HCT116 (cell line): ENCODE measurements at regions not wholly inside any gene's neighbourhood (a gene's known extent, or its start where the extent isn't known, plus 50 kb on each side); places are given as distances from the start of the nearest gene placed in this dataset.

Experiments used
- ATAC-seq: fragments of 200-7000 bp; cut with Tn5 transposase; 2 replicates; pipeline ENCODE4 v1.9.1; 2020; ENCODE audit warnings: mild to moderate bottlenecking, moderate library complexity
- BruUV-seq: library from RNA; stranded (reverse); fragments of 400-500 nt; replicated peaks from 2 replicates; lab custom pipeline; 2021; lab: Mats Ljungman, UMichigan
- CTCF ChIA-PET: fragments of 300-600 bp; sonication (Branson Sonifier 250); formaldehyde crosslinking; loops from one replicate; lab custom pipeline; 2021; ENCODE audit warnings: antibody characterized with exemption; lab: Charles Lee
- POLR2A ChIA-PET: fragments of 300-600, 350-600 bp; sonication (Branson Sonifier 250); formaldehyde crosslinking; loops from one replicate; lab custom pipeline; 2021; ENCODE audit warnings: antibody characterized with exemption; lab: Charles Lee
- RAD21 ChIA-PET, 2 experiments: fragments of 300-600 bp; sonication (Branson Sonifier 250); formaldehyde crosslinking; loops; one replicate each; lab custom pipeline; 2023; ENCODE audit warnings: low total read pairs in 2 of 2; ENCODE audit not compliant: uncharacterized antibody in 2 of 2, unreplicated experiment in 2 of 2, low non-redundant PET in 1 of 2; lab: Charles Lee
- DNase-seq: peaks from one replicate; pipeline ENCODE4 v3.0.0-alpha.2; 2010; ENCODE audit warnings: low read depth, low spot score
- H2AFZ ChIP-seq: fragments of 200-600 bp; shearing (Covaris generic), sonication (generic); 2 replicates; pipeline ENCODE4 v1.6.1; 2017; ENCODE audit warnings: low read depth, mixed run types, mixed read lengths, antibody characterized with exemption, low read length; ENCODE audit not compliant: poor library complexity, severe bottlenecking
- H3K27ac ChIP-seq: 2 replicates; pipeline ENCODE4 v1.5.1; 2012; ENCODE audit warnings: low read depth, low read length
- H3K27me3 ChIP-seq: fragments of 200-600 bp; sonication (generic); 2 replicates; pipeline ENCODE4 v1.6.1; 2016; ENCODE audit warnings: mixed run types, low read length, mixed read lengths; ENCODE audit not compliant: insufficient read depth
- H3K36me3 ChIP-seq, 2 experiments: fragments of 200-500 bp in 1 of 2; fragments of 200-600 bp in 1 of 2; sonication (Bioruptor generic) in 1 of 2; sonication (generic) in 1 of 2; 2 replicates each; pipeline versions ENCODE4 v1.5.1 to v1.6.1; 2014 to 2016; ENCODE audit warnings: low read length in 2 of 2, inconsistent platforms in 1 of 2, mixed read lengths in 1 of 2, mixed run types in 1 of 2; ENCODE audit not compliant: insufficient read depth in 2 of 2, control insufficient read depth in 1 of 2
- H3K4me1 ChIP-seq, 2 experiments: fragments of 200-600 bp in 1 of 2; sonication (generic) in 1 of 2; 2 replicates each; pipeline versions ENCODE4 v1.5.1 to v1.6.1; 2012 to 2017; ENCODE audit warnings: low read length in 2 of 2, inconsistent platforms in 1 of 2, mild to moderate bottlenecking in 1 of 2, mixed read lengths in 1 of 2, mixed run types in 1 of 2, moderate library complexity in 1 of 2; ENCODE audit not compliant: insufficient read depth in 2 of 2, control insufficient read depth in 1 of 2
- H3K4me2 ChIP-seq: fragments of 200-600 bp; sonication (generic); 2 replicates; pipeline ENCODE4 v1.6.1; 2017; ENCODE audit warnings: mixed run types, low read length, mixed read lengths
- H3K4me3 ChIP-seq, 2 experiments: fragments of 200-600 bp in 1 of 2; sonication (generic) in 1 of 2; replicated peaks in 1 of 2; 2 replicates each; pipeline ENCODE4 v1.5.1; 2011 to 2016; ENCODE audit warnings: low read length in 2 of 2, control low read depth in 1 of 2, low read depth in 1 of 2, mild to moderate bottlenecking in 1 of 2, mixed read lengths in 1 of 2, mixed run types in 1 of 2
- H3K79me2 ChIP-seq: fragments of 200-600 bp; sonication (generic); 2 replicates; pipeline ENCODE4 v1.6.1; 2017; ENCODE audit warnings: mild to moderate bottlenecking, mixed run types, low read length, moderate library complexity, mixed read lengths; ENCODE audit not compliant: insufficient read depth
- H3K9ac ChIP-seq: fragments of 200-600 bp; sonication (generic); 2 replicates; pipeline ENCODE4 v1.6.1; 2016; ENCODE audit warnings: low read length, mixed read lengths
- H3K9me2 ChIP-seq: fragments of 200-600 bp; sonication (generic), shearing (Covaris generic); 2 replicates; pipeline ENCODE4 v1.6.1; 2017; ENCODE audit warnings: mixed run types, mild to moderate bottlenecking, moderate library complexity; ENCODE audit not compliant: insufficient read depth
- H3K9me3 ChIP-seq, 2 experiments: fragments of 200-500 bp in 1 of 2; fragments of 200-600 bp in 1 of 2; sonication (Bioruptor generic) in 1 of 2; sonication (generic) in 1 of 2; 2 replicates each; pipeline ENCODE4 v1.6.1; 2014 to 2017; ENCODE audit warnings: low read length in 2 of 2, mixed read lengths in 2 of 2, inconsistent platforms in 1 of 2, low read depth in 1 of 2, mild to moderate bottlenecking in 1 of 2, mixed run types in 1 of 2, moderate library complexity in 1 of 2; ENCODE audit not compliant: control insufficient read depth in 1 of 2, insufficient read depth in 1 of 2
- H4K20me1 ChIP-seq: fragments of 200-600 bp; sonication (generic), shearing (Covaris generic); 2 replicates; pipeline ENCODE4 v1.6.1; 2017; ENCODE audit warnings: mixed run types, mild to moderate bottlenecking, moderate library complexity; ENCODE audit not compliant: insufficient read depth
- ATF3 ChIP-seq: IDR thresholded peaks from 2 replicates; pipeline ENCODE4 v1.6.1; 2012
- CBX3 ChIP-seq: IDR thresholded peaks from 2 replicates; pipeline ENCODE4 v1.6.1; 2012; ENCODE audit warnings: low read depth
- CEBPB ChIP-seq: IDR thresholded peaks from 2 replicates; pipeline ENCODE4 v1.6.1; 2012; ENCODE audit warnings: low read depth
- CTCF ChIP-seq, 3 experiments: fragments of 200-600 bp in 1 of 3; sonication (generic) in 1 of 3; IDR thresholded peaks in 2 of 3; conservative IDR thresholded peaks in 1 of 3; 2 replicates each; pipeline ENCODE4 v1.5.1; 2012 to 2017; ENCODE audit warnings: low read depth in 2 of 3, low read length in 2 of 3, antibody characterized with exemption in 1 of 3, borderline replicate concordance in 1 of 3, control low read depth in 1 of 3, mild to moderate bottlenecking in 1 of 3, mixed read lengths in 1 of 3, mixed run types in 1 of 3, moderate library complexity in 1 of 3; ENCODE audit not compliant: insufficient read depth in 1 of 3
- EGR1 ChIP-seq: IDR thresholded peaks from 2 replicates; pipeline ENCODE4 v1.6.1; 2012; ENCODE audit warnings: low read depth
- EZH2phosphoT487 ChIP-seq: fragments of 200-600 bp; IDR thresholded peaks from 2 replicates; pipeline ENCODE4 v1.6.1; 2018; ENCODE audit warnings: antibody characterized with exemption, borderline replicate concordance
- SIN3A ChIP-seq: IDR thresholded peaks from 2 replicates; pipeline ENCODE4 v1.6.1; 2012; ENCODE audit warnings: low read depth
- ZNF274 ChIP-seq: fragments of 200-500 bp; sonication (Bioruptor generic); IDR thresholded peaks from 2 replicates; pipeline ENCODE4 v1.6.1; 2014; ENCODE audit warnings: mild to moderate bottlenecking, low read depth, low read length, inconsistent platforms
- intact Hi-C: fragments of 100-400 bp; cut with micrococcal nuclease; formaldehyde crosslinking; loops from 2 replicates; pipeline ENCODE4 v1.10.0; 2022
- TF ChIP-seq, protein P1 (sequence below): IDR thresholded peaks from 2 replicates; pipeline ENCODE4 v1.6.1; 2011; ENCODE audit warnings: mild to moderate bottlenecking, low read length, moderate library complexity; ENCODE audit not compliant: insufficient replicate concordance; ENCODE audit errors: extremely low read depth
- TF ChIP-seq, protein P2 (sequence below): IDR thresholded peaks from 2 replicates; pipeline ENCODE4 v1.6.1; 2012; ENCODE audit warnings: low read depth

DNA sequence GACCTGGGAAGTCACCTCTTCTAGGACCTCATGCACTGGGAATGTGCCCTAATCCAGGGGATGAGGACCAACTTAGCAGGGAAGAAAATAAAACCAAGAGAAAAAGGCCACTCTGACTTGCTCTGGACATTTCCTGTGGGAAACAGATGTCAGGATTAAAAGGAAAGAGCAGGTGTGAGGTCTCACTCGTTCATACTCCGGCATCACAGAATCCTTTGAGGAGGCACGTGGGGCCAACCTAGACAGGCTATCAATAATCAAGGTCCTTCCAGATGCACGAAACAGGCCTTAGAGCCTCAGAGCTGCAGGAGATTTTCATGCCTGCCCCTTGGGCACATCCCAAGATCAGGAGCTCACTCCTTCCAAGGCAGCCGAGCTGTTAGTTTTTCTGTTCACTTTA is 321.5 kb upstream of the CCL2 start (continued):
- no peak for TF ChIP-seq CTCF (IDR thresholded peaks at IDR 0.05 in 2 of 3, conservative IDR thresholded peaks at IDR 0.05 in 1 of 3; ENCODE audit: borderline replicate concordance in 1 of 3, insufficient read depth in 1 of 3, low read depth in 2 of 3, low read length in 2 of 3)
- TF ChIP-seq CEBPB, result no peak

GRCh38 chr17:33934696-33935095 is 320.4 kb upstream of the CCL2 start:
- Histone ChIP-seq H3K27me3 (no peaks in the 10 kb centered on the region), H3K9me3 (peaks cover 0 to 10% of the 10 kb centered on the region in 2 experiments; a peak in 1 of 4 replicates), H3K79me2 (no peaks in the 10 kb centered on the region), H3K4me2 (no peak overlapping the region), H3K9ac (no peak overlapping the region), H3K36me3 (no peaks in the 10 kb centered on the region), H3K4me1 (no peaks in the 10 kb centered on the region), H3K4me3 (no peak overlapping the region), H3K27ac (no peak overlapping the region), H3K9me2 (no peaks in the 10 kb centered on the region), H2AFZ (no peak overlapping the region), H4K20me1 (no peaks in the 10 kb centered on the region)
- POLR2A ChIA-PET, result no interaction called here
- BruUV-seq, result no TSS peak
- no peak for DNase-seq
- CTCF ChIA-PET, result no interaction called here
- intact Hi-C loops, result no loop called here
- RAD21 ChIA-PET, result no interaction called here
- TF ChIP-seq EZH2phosphoT487 (no peak), CTCF (IDR thresholded peaks at IDR 0.05 in 2 of 3, conservative IDR thresholded peaks at IDR 0.05 in 1 of 3; ENCODE audit: borderline replicate concordance in 1 of 3, insufficient read depth in 1 of 3, low read depth in 2 of 3, low read length in 2 of 3) (no peak), EGR1 (no peak), CEBPB (no peak), ZNF274 (no peak), SIN3A (no peak), CBX3 (no peak), ATF3 (no peak)
- TF ChIP-seq, protein P1, sequence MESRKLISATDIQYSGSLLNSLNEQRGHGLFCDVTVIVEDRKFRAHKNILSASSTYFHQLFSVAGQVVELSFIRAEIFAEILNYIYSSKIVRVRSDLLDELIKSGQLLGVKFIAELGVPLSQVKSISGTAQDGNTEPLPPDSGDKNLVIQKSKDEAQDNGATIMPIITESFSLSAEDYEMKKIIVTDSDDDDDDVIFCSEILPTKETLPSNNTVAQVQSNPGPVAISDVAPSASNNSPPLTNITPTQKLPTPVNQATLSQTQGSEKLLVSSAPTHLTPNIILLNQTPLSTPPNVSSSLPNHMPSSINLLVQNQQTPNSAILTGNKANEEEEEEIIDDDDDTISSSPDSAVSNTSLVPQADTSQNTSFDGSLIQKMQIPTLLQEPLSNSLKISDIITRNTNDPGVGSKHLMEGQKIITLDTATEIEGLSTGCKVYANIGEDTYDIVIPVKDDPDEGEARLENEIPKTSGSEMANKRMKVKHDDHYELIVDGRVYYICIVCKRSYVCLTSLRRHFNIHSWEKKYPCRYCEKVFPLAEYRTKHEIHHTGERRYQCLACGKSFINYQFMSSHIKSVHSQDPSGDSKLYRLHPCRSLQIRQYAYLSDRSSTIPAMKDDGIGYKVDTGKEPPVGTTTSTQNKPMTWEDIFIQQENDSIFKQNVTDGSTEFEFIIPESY, result no peak
- TF ChIP-seq, protein P2, sequence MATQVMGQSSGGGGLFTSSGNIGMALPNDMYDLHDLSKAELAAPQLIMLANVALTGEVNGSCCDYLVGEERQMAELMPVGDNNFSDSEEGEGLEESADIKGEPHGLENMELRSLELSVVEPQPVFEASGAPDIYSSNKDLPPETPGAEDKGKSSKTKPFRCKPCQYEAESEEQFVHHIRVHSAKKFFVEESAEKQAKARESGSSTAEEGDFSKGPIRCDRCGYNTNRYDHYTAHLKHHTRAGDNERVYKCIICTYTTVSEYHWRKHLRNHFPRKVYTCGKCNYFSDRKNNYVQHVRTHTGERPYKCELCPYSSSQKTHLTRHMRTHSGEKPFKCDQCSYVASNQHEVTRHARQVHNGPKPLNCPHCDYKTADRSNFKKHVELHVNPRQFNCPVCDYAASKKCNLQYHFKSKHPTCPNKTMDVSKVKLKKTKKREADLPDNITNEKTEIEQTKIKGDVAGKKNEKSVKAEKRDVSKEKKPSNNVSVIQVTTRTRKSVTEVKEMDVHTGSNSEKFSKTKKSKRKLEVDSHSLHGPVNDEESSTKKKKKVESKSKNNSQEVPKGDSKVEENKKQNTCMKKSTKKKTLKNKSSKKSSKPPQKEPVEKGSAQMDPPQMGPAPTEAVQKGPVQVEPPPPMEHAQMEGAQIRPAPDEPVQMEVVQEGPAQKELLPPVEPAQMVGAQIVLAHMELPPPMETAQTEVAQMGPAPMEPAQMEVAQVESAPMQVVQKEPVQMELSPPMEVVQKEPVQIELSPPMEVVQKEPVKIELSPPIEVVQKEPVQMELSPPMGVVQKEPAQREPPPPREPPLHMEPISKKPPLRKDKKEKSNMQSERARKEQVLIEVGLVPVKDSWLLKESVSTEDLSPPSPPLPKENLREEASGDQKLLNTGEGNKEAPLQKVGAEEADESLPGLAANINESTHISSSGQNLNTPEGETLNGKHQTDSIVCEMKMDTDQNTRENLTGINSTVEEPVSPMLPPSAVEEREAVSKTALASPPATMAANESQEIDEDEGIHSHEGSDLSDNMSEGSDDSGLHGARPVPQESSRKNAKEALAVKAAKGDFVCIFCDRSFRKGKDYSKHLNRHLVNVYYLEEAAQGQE, result no peak
- no peak for ATAC-seq
